Fibroblast of mammary gland (primary cell): ENCODE measurements at regions not wholly inside any gene's neighbourhood (a gene's known extent, or its start where the extent isn't known, plus 50 kb on each side); places are given as distances from the start of the nearest gene placed in this dataset.

Experiments
- DNase-seq: peaks from one replicate; pipeline ENCODE4 v3.0.0-alpha.2; 2010; ENCODE audit warnings: low read depth
- H3K4me3 ChIP-seq: 2 replicates; pipeline ENCODE4 v1.5.1; 2011; ENCODE audit warnings: low read depth, mild to moderate bottlenecking, low read length, moderate library complexity; ENCODE audit not compliant: control insufficient read depth
- CTCF ChIP-seq: conservative IDR thresholded peaks from 2 replicates; pipeline ENCODE4 v1.5.1; 2011; ENCODE audit warnings: low read depth, low read length, inconsistent platforms; ENCODE audit not compliant: control insufficient read depth, insufficient read depth

- H3K4me3 ChIP-seq = no peak overlapping the region
- TF ChIP-seq CTCF = no peak
- DNase-seq = no peak
These were observed 80.8 kb upstream of the FSHB start for GRCh38 chr11:30149998-30150397.

- no peak for TF ChIP-seq CTCF
- no peak for DNase-seq
- no peak overlapping the region for H3K4me3 ChIP-seq
These were observed 80.4 kb upstream of the FSHB start for GRCh38 chr11:30150425-30150824.

DNA sequence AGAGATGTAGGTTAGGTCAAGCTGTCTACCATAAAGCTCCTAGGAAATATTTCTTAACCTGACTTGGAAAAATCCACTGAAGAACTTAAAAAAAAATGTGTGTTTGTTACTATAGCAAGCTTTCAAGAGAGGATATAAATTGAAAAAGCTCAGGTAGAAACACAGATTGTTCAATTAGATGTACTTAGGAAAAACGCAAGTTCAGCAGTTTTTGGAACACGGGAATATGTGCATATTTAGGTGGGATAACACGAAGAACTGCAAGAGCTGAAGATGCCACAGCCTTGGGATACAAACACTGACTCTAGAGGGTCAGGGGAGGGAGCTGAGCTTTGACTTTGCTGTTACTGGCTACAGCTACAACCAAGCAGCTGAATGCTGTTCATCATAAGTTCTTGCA lies 77.8 kb upstream of the FSHB start:
- no peak for DNase-seq
- H3K4me3 ChIP-seq = no peak overlapping the region
- TF ChIP-seq CTCF = no peak

DNA sequence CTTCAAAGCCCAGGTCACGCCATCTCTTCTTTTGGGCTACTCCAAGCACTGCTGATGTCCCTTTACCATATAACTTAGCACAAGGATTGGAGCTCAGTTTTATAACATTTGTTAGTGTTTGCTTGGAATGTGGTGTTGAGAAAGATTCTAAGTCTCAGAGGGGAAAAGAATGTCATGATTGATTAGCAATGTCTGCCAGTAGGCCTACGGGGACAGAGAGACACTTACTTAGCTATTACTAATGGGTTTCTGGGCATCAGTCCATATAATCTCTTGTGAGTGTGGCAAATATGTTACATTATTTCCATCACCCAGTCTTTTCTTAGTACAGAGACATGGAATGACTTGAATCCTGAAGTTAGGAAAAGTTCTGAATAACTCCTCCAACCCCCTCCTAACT lies 75.4 kb upstream of the FSHB start:
- no peak overlapping the region for H3K4me3 ChIP-seq
- DNase-seq = peak; percentile 1
- no peak for TF ChIP-seq CTCF

GRCh38 chr11:30159546-30159945 lies 71.3 kb upstream of the FSHB start:
- H3K4me3 ChIP-seq = no peak overlapping the region
- TF ChIP-seq CTCF = no peak
- no peak for DNase-seq

GRCh38 chr11:30165652-30166051 lies 65.2 kb upstream of the FSHB start:
- no peak for DNase-seq
- TF ChIP-seq CTCF = no peak
- no peak overlapping the region for H3K4me3 ChIP-seq

- no peak for TF ChIP-seq CTCF
- no peak for DNase-seq
- H3K4me3 ChIP-seq = no peak overlapping the region
These were observed 59.2 kb upstream of the FSHB start for GRCh38 chr11:30171661-30172060.
